COR-L47 (cell line): ENCODE measurements at regions not wholly inside any gene's neighbourhood (a gene's known extent, or its start where the extent isn't known, plus 50 kb on each side); places are given as distances from the start of the nearest gene placed in this dataset.

Experiments used
- DNase-seq: peaks from one replicate; lab custom pipeline; 2025; lab: John Stamatoyannopoulos, UW

DNA sequence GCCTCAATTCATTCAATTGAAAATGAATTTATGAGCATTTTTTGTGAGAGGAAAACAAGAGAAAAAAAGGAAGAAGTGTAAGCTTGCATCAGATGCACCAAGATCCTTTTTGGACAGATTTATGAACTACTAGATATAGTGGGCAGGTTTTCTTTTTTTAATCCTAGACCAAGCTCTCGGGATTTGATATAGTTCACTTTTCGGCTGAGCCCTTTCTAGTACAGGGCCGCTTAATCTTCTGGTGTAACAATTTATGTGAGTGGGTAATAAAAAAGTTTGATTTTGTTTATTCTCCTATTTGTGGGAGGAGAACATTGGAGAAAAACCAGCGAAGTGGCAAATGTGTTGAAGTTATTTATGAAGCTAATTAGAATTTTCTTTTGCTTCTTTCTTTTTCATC, 538.0 kb downstream of the UTRN start:
- DNase-seq: no peak

DNA sequence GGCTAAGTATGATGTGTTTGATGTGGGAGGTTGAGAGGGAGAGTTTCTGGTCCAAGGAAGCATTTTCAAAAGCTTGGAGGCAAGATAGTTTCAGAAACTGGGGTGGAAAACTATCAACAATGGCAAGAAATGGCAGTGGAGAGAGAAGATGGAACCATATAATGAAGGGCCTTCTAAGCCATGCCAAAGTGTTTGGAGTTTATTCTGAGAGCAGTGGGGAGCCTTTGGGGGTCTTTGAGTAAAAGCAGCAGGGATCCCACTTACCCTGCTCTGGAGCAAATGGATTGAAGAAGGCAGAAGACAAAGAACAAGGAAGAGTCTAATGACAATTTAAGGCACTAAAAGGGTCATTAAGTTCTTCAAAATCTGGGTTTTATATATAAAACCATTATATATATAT, 538.9 kb downstream of the UTRN start:
- no peak for DNase-seq

DNA sequence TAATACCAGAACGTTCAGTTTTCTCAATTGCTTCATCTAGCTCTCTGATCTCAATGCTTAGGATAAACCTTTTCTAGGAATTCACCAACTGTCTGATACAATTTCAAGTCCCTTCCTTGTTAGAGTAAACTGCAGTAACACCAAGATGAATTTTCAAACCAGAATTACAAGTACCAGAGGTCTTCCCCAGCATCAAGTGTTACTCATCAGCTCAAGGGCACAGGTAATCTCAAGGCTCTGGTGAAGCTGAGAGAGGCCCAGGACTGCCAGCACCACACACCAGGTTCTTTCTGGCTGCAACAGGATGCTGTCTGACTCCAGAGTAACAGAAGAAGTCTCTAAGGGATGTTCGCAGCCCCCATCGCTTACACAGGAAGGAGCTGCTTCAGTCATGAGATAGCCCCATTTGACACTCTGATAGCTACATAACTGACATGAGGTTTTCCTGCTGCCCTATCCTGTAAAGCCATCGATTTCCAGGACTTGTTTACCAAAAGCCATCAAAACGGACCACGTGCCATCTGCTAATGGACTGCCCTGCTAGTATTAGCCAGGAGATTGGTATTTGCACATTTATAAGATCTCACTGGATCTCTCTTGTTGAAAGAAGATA, 549.4 kb downstream of the UTRN start:
- no peak for DNase-seq

DNA sequence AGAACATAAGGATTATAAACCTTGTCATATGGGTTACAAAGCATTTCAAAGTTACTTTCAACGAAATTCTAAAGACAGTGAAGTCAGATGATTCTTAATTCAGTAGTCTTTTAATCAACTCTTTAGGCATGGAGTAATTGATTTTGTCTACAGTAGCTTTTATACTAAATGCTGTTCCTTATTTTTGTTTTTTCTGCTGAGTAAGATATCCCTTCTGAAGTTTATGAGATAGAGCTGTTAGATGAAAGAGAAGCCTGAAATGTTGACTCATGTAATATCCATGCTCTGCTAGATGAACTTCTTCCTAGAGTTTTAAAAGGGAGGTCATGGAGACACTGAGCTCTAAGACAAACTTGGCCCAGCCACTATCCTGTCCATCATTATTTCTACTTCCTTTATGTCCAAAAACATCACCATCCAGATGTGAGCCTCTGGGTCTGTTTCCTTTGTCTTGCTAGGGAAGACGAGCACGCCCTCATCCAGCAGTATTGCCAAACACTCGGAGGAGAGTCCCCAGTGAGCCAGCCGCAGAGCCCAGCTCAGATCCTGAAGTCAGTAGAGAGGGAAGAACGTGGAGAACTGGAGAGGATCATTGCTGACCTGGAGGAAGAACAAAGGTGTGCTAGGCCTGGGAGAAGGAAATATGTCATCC, 550.3 kb downstream of the UTRN start:
- no peak for DNase-seq

DNA sequence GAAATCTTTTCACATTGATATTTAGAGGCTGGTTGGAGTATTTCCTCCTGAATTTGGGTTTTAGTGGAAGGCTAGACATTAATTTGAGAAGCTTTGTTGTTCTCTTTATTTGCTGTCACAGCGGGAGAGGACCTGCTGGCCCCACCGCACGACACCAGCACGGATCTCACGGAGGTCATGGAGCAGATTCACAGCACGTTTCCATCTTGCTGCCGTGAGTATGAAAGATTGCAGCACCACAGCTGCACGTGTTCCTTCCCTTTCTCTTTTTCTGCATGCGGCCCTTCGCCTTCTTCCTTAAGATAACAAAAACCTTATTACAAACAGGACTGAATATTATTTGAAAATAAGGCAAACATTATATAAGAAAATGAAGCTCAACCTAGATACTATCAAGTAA, 555.5 kb downstream of the UTRN start:
- peak; percentile 33 for DNase-seq

DNA sequence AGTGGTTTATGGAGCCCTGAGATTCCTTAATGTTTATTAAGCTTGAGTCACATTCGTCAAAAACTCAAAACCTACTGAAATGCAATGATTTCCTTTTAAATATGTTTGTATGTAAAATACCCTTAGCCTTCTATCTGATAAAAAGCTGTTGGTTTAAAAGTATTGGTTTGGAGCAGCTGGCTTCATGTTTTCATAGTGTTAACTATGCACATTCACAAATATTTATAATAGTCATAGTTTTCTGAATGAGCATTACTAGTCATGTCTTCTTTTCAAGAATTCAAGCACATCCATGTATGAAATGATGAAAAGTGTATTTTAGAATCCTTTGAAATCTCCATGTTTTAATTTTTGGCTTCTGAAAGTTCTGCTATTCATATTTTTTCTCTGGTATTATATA, 558.6 kb downstream of the UTRN start:
- DNase-seq: no peak

DNA sequence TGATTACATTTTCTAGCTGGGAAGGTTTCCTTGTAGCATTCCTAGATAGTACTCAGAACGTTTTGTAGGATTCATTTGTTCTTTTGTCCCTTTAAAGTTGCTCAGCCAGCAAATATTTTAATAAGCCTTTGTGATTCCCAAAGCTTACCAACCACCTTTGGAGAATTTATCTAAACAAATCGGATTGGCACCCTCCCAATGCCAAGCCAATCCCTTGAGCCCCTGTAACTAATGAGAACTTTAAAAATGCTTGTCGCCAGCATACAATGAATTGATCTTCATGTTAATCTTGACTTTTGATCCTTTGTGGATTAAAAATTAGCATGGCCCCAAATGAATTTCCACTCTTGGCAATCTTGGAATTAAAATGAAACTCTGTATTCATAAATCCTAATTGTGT, 559.5 kb downstream of the UTRN start:
- no peak for DNase-seq

DNA sequence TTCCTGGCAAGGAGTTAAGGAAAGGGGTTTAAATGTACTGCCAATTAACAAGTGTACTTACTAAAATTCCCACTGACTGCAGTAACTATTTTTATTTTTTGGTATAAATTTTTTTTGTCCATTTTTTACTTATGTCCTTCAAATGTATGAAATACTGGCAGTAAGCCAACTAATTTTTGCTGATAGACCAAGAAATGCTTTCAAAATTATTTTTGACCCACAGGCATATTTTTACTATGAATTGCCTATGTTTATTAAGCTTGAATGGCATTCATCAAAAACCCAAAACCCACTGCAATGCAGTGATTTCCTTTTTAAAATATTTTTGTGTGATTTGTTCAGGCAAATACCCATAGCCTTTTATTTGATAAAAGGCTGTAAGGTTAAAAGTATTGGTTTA, 560.1 kb downstream of the UTRN start:
- no peak for DNase-seq

DNA sequence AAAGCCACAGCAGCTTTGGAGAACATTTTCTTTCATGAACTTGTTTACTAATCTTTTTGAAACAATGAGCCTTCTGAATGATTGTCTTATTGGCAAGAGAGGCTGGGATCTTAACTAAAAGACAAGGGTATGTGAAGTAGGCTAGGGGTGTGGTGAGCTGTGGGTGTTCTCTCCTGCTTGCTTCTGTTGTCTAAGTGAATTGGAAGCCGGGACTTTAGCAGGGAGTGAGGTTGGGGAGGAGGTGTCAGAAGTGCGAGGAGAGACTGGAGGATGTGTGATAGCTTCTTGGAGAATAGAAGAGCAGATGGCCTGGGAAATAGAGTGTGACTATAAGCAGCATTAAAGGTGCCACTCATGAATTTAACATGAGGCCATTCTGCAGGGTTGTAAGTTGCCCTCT, 562.8 kb downstream of the UTRN start:
- no peak for DNase-seq

DNA sequence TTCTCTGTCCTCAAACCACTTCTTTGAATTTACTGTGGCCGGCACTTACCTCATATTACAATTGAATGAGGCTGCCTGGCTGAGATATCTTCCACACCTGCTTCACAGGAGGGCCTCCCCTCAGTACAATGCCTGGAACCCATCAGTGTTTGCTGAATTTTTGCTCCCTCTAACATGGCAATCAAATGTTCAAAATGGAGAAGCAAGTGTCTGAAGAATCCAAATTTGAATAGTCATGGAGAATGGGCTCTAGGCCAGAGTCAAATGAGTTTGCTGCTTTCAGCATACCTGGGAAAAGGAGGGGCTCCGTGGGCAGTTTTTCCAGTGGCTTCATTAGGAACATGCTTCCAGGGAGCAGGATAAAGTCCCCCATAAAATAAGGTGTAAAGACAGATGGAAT, 564.8 kb downstream of the UTRN start:
- DNase-seq: no peak

DNA sequence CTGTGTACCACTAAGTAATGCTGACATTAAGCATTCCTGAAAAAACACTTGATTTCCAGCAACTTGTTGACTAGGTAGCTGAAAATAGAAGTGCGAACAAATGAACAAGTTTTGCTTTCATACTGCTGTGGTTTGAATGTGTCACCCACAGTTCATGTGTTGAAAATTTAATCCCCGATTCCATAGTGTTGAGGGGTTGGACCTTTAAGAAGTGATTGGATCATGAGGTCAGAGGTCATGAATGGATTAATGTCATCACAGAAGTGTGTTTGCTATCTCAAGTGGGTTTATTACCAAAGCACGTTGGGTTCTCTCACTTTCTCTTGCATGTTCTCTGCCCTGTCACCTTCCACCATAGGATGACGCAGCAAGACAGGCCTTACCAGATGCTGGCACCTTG, 568.5 kb downstream of the UTRN start:
- no peak for DNase-seq

DNA sequence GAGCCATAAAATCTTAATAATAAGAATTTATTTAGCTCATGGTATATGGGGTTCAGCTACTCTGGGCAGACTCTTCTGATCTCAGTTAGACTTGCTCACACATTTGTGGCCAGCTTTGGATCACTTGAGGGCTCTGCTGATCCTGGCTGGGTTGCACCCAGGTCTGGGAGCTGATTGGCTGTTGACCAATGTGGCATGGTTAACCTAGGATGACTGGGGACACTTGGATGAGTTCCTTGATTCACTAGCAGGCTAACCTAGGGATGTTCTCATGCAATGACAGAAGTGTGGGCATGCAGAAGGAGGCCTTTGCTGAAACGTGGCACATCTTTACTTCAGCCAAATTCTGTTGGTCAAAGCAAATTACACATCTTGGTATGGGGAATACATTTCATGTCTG, 569.5 kb downstream of the UTRN start:
- DNase-seq: no peak

DNA sequence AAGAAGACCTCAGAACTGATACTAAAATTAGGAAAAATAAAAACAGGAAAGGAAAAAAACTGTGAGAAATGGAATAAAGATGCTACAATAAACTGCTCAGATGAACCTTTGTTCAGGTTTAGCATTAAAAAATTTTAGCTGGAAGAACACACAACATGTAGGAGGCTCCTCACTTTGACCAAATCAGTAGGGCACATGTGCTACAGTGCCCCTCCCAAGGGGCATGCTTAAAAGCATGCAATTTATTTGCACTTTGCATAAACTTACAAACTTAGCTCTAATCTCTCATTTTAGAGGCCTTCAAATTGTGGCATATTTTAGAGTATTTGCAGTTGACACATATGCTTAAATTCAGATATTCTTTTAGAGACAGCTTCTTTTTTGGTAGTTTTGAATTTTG, 570.2 kb downstream of the UTRN start:
- DNase-seq: no peak

DNA sequence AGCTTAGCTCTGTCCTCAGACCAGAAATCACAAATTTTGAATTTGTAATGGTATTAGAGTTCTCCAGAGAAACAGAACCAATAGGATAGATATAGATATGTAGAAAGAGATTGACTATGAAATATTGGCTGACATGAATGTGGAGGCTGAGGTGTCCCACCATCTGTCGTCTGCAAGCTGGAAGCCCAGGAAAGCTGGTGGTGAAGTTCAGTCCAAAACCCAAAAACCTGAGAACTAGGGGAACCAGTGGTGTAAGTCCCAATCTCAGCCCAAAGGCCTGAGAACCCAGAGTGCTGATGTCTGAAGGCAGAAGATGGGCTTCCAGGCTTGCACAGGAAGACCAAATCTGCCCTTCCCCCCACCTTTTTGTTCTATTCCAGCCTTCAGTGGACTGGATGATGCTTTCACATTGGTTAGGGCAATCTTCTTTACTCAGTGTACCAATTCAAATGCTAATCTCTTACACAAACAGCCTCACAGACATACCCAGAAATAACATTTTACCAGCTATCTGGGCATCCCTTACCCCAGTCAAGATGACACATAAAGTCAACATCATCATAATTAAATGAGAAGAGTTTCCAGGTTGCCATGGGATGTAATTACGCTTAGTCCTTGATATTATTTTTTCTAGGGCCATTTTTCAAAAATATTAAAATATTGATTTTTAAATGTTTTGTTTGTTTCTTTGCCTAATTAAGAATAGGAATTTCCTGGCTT, 570.8 kb downstream of the UTRN start:
- DNase-seq: no peak

DNA sequence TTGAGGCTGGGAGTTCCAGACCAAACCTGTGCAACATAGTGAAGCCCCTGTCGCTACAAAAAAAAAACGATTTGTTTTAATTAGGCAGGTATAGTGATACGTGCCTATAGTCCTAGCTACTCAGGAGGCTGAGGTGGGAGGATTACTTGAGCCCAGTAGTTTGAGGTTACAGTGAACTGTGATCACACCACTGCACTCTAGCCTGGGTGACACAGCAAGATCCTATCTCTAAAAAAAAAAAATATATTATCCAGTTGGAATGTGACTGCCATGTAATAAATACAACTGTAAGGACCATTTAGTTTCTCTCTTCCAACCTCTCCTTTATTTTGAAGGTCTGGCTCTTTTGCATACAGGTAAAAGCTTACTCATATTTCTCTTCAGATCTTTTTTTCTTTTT, 571.5 kb downstream of the UTRN start:
- no peak for DNase-seq

DNA sequence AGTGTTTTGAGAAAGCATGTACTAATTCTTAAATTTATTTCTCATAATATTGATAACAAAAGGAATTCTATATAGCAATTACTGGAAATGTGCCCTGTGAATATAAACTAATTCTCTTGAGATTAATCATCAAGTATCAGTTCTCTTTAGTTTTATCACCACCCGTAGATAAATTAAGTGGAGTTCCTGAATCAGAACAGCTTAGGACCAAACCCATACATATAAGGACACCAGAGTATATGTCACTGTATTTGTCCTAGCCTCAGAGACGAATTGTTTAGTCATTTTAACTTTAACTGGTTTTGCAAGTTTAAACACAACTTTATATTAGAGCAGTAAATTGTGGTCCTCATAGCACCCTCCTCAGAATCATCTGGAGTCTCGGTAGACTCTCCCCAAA, 572.0 kb downstream of the UTRN start:
- DNase-seq: no peak

DNA sequence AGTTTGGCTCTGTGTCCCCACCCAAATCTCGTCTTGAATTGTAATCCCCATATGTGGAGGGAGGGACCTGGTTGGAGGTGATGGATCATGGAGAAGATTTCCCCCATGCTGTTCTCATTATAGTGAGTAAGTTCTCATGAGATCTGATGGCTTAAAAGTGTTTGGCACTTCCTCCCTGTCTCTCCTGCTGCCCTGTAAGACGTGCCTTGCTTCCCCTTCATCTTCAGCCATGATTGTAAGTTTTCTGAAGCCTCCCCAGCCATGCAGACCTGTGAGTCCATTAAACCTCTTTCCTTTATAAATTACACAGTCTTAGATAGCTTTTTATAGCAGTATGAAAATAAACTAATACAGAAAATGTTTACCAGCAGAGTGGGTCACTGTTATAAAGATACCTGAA, 577.6 kb downstream of the UTRN start:
- no peak for DNase-seq

DNA sequence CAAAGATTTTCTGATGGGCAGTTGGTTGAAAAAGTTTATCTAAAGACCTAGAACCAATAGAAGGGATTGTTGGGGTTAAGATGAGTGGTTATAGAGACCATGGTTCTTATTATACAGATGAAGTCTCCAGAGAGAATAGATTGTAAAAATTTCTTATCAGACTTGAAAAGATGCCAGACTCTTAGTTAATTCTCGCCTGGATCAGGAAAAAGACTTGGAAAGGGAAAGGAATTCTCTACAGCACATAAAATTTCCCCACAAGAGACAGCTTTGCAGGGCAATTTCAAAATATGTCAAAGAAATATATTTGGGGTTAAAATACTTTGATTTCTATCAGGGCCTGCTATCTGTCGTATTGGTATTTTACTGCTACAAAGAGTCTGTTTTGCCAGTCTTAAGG, 582.6 kb downstream of the UTRN start:
- no peak for DNase-seq

DNA sequence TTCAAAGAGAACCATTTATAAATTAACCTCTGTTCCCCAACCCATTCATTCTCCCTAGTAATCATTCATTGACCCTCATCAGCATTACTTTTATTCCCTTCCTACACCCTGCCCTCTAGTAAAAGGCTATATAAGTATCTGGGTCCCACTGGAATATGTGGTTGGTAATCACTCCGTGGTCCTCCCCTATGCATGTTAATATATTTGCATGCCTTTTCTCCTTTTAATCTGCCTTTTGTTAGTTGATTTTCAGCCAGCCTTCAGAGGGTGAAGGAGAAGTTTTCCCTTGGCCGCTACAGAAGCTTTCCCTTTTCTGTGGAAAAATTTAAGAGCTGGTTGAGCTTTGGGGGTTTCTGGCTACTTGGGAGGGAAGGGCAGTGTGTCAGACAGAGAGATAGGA, 585.6 kb downstream of the UTRN start:
- no peak for DNase-seq

DNA sequence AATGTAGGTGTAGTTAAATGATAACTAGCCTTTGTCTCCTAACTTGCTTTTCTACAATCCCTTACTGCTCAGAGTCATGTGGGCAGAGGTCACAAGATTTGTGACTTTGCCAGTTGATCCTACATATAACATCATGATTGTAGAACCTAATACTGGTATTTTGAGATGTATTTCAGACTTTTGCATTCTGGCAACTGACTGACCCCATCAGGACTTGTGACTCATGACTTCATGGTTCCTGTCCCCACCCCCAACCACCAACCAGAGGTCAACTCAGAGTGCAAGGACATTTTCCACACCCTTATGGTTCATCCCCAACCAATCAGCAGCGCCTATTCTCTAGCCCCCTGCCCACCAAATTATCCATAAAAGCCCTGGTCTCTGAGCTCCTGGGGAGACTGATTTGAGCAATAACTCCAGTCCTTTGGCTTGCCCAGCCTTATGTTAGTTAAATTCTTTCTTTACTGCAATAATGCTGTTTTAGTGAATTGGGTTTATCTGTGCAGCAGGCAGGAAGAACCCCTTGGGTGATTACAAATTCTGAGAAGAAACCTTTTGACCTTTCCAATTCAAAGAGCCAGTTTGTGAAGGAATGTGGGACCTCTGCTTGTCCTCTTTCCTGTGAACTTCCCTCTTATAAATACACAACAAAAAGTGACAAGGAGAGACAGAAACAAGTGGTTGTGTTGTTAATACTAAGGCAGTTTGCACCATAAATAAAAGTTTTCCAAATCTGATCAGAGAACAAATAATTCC, 588.7 kb downstream of the UTRN start:
- no peak for DNase-seq

DNA sequence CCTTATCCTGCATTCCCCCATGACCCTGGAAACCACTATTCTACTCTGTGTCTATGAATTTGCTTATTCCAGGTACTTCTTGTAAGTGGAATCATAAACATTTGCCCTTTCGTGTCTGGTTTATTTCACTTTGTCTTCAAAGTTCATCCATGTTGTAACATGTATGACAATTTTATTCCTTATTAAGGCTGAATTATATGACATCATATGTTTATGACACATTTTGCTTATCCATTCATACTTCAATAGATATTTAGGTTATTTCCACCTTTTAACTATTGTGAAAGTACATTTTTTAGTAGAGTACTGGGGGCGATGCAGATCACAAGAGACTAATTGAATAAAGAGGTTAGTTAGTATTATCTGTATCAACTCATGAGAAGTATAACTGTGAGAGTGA, 591.6 kb downstream of the UTRN start:
- no peak for DNase-seq

DNA sequence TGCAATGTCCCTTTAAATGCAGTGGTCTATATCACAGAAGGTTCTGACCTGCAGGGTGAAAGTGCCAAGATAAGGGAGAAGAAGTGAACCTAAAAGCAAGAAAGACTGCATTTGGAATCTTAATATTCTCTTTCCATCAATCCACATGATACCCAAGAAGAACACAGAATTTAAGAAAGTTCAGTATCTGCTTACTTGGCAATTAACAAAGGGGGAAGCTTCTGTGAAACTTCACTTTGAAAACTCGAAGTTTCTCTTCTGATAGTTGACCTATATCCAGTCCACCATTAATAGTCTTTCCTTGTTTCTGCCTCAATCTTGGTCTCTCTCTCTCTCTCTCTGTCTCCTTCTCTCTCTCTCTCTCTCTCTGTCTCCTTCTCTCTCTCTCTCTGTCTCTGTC, 592.0 kb downstream of the UTRN start:
- no peak for DNase-seq

DNA sequence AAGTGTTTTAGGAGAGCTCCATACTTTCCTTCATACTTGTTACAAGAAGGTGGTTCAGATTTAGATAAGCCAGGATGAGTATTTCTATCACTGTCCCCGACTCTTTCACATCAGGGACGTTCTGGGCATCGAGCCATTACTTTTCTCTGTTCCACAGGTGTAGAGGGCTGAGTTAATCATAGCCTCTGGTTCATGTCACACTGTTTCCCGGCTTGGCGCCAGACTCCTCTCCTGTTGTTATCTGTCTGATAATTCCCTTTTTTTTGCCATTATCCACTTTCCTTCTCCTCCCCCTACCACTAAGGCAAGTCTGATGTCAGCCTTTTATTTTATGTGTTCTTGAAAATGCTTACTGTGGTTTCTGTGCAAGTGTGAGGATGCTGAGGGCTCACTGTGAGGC, 593.4 kb downstream of the UTRN start:
- peak; percentile 90 for DNase-seq
